ENCODE measurements at regions not wholly inside any gene's neighbourhood (a gene's known extent, or its start where the extent isn't known, plus 50 kb on each side); places are given as distances from the start of the nearest gene placed in this dataset.
"Not testable (repeated sequence)": the region's sequence is repeated elsewhere in the genome, so short reads cannot be mapped to it uniquely, and the experiment has no call there.

- DNase-seq (ENCODE audit: low read depth in 2 of 2), result no peak
Measured at GRCh38 chr11:116373104-116373944, 399.5 kb downstream of the BUD13 start.

GRCh38 chr11:116371146-116371545 lies 401.6 kb downstream of the BUD13 start:
- no peak for DNase-seq (ENCODE audit: low read depth in 2 of 2)

- DNase-seq (ENCODE audit: low read depth in 2 of 2), result no peak
Measured at GRCh38 chr11:116368784-116369183, 404.0 kb downstream of the BUD13 start.

- no peak for DNase-seq (ENCODE audit: low read depth in 2 of 2)
Measured at GRCh38 chr11:116366980-116367645, 405.7 kb downstream of the BUD13 start.

- DNase-seq (ENCODE audit: low read depth in 2 of 2), result no peak
Measured at GRCh38 chr11:116366451-116366850, 406.3 kb downstream of the BUD13 start.

GRCh38 chr11:116364925-116365324 lies 407.9 kb downstream of the BUD13 start:
- DNase-seq (ENCODE audit: low read depth in 2 of 2), result not testable (repeated sequence)

- DNase-seq (ENCODE audit: low read depth in 2 of 2), result no peak
Measured at GRCh38 chr11:116364348-116364747, 408.4 kb downstream of the BUD13 start.

- DNase-seq (ENCODE audit: low read depth in 2 of 2), result no peak
Measured at GRCh38 chr11:116360221-116360941, 412.4 kb downstream of the BUD13 start.

GRCh38 chr11:116357784-116358544 lies 414.8 kb downstream of the BUD13 start:
- no peak for DNase-seq (ENCODE audit: low read depth in 2 of 2)

GRCh38 chr11:116356451-116356850 lies 416.3 kb downstream of the BUD13 start:
- DNase-seq (ENCODE audit: low read depth in 2 of 2), result no peak

GRCh38 chr11:116355104-116355503 lies 417.7 kb downstream of the BUD13 start:
- no peak for DNase-seq (ENCODE audit: low read depth in 2 of 2)

- no peak for DNase-seq (ENCODE audit: low read depth in 2 of 2)
Measured at GRCh38 chr11:116353589-116353988, 419.2 kb downstream of the BUD13 start.

GRCh38 chr11:116352881-116353280 lies 419.9 kb downstream of the BUD13 start:
- DNase-seq (ENCODE audit: low read depth in 2 of 2), result no peak

GRCh38 chr11:116348226-116348625 lies 424.6 kb downstream of the BUD13 start:
- DNase-seq (ENCODE audit: low read depth in 2 of 2), result no peak

GRCh38 chr11:116345575-116345974 lies 427.2 kb downstream of the BUD13 start:
- no peak for DNase-seq (ENCODE audit: low read depth in 2 of 2)

GRCh38 chr11:116344601-116345000 lies 428.2 kb downstream of the BUD13 start:
- no peak for DNase-seq (ENCODE audit: low read depth in 2 of 2)

- DNase-seq (ENCODE audit: low read depth in 2 of 2), result no peak
Measured at GRCh38 chr11:116343270-116343669, 429.5 kb downstream of the BUD13 start.

GRCh38 chr11:116342148-116342547 lies 430.6 kb downstream of the BUD13 start:
- no peak for DNase-seq (ENCODE audit: low read depth in 2 of 2)

GRCh38 chr11:116339306-116340098 lies 433.3 kb downstream of the BUD13 start:
- no peak for DNase-seq (ENCODE audit: low read depth in 2 of 2)

GRCh38 chr11:116338500-116338899 lies 434.3 kb downstream of the BUD13 start:
- not testable (repeated sequence) for DNase-seq (ENCODE audit: low read depth in 2 of 2)

- no peak for DNase-seq (ENCODE audit: low read depth in 2 of 2)
Measured at GRCh38 chr11:116336540-116336939, 436.2 kb downstream of the BUD13 start.
